Liver (tissue), 7 donors: ENCODE measurements at regions not wholly inside any gene's neighbourhood (a gene's known extent, or its start where the extent isn't known, plus 50 kb on each side); places are given as distances from the start of the nearest gene placed in this dataset.

Experiments
- DNase-seq: peaks from one replicate; pipeline ENCODE4 v3.0.0-alpha.2; 2017; ENCODE audit warnings: low spot score
- H3K27ac ChIP-seq, 2 donors: one replicate each; pipeline ENCODE4 v1.7.0; 2013; ENCODE audit warnings: inconsistent platforms in 2 of 2, low read length in 2 of 2, control low read depth in 1 of 2, low read depth in 1 of 2, mild to moderate bottlenecking in 1 of 2
- H3K27me3 ChIP-seq, 4 donors: one replicate each; pipeline versions ENCODE4 v1.6.1 to v1.7.0; 2013; ENCODE audit warnings: low read length in 3 of 4, inconsistent platforms in 1 of 4, mild to moderate bottlenecking in 1 of 4, moderate library complexity in 1 of 4; ENCODE audit not compliant: control insufficient read depth in 4 of 4, insufficient read depth in 4 of 4
- H3K36me3 ChIP-seq, 4 donors: one replicate each; pipeline versions ENCODE4 v1.6.1 to v1.7.0; 2013; ENCODE audit warnings: low read length in 3 of 4, mild to moderate bottlenecking in 3 of 4, low read depth in 1 of 4, moderate library complexity in 1 of 4; ENCODE audit not compliant: control insufficient read depth in 4 of 4, insufficient read depth in 3 of 4
- H3K4me1 ChIP-seq, 4 donors: one replicate each; pipeline versions ENCODE4 v1.6.1 to v1.7.0; 2013; ENCODE audit warnings: low read length in 3 of 4, mild to moderate bottlenecking in 3 of 4, moderate library complexity in 1 of 4; ENCODE audit not compliant: control insufficient read depth in 4 of 4, insufficient read depth in 4 of 4
- H3K4me3 ChIP-seq, 3 donors: one replicate each; pipeline versions ENCODE4 v1.6.1 to v1.7.0; 2013; ENCODE audit warnings: low read length in 3 of 3, control low read depth in 1 of 3, low read depth in 1 of 3, mild to moderate bottlenecking in 1 of 3
- H3K9ac ChIP-seq, 2 donors: one replicate each; pipeline ENCODE4 v1.7.0; 2013; ENCODE audit warnings: low read length in 2 of 2, mild to moderate bottlenecking in 2 of 2, moderate library complexity in 2 of 2, control low read depth in 1 of 2, low read depth in 1 of 2
- H3K9me3 ChIP-seq, 4 donors: one replicate each; pipeline versions ENCODE4 v1.6.1 to v1.7.0; 2013; ENCODE audit warnings: low read length in 3 of 4; ENCODE audit not compliant: control insufficient read depth in 4 of 4
- ATF3 ChIP-seq: IDR thresholded peaks from 2 replicates; pipeline ENCODE4 v1.6.1; 2016; ENCODE audit warnings: antibody characterized with exemption
- EGR1 ChIP-seq, 2 donors: IDR thresholded peaks; 2 replicates each; pipeline ENCODE4 v1.6.1; 2016 to 2018; ENCODE audit warnings: antibody characterized with exemption in 2 of 2, low read depth in 2 of 2
- FOXA1 ChIP-seq: IDR thresholded peaks from 2 replicates; pipeline ENCODE4 v1.6.1; 2016; ENCODE audit warnings: antibody characterized with exemption
- FOXA2 ChIP-seq: IDR thresholded peaks from 2 replicates; pipeline ENCODE4 v1.6.1; 2016; ENCODE audit warnings: antibody characterized with exemption
- GABPA ChIP-seq, 2 donors: IDR thresholded peaks in 1 of 2; conservative IDR thresholded peaks in 1 of 2; 2 replicates each; pipeline ENCODE4 v1.6.1; 2016; ENCODE audit warnings: antibody characterized with exemption in 2 of 2, mild to moderate bottlenecking in 1 of 2, moderate library complexity in 1 of 2
- HNF4A ChIP-seq, 2 donors: conservative IDR thresholded peaks; 2 replicates each; pipeline ENCODE4 v1.6.1; 2016; ENCODE audit warnings: antibody characterized with exemption in 2 of 2, mild to moderate bottlenecking in 2 of 2
- HNF4G ChIP-seq: IDR thresholded peaks from 2 replicates; pipeline ENCODE4 v1.6.1; 2016; ENCODE audit warnings: antibody characterized with exemption
- JUND ChIP-seq, 2 donors: IDR thresholded peaks; 2 replicates each; pipeline ENCODE4 v1.6.1; 2016; ENCODE audit warnings: antibody characterized with exemption in 2 of 2
- MAX ChIP-seq: IDR thresholded peaks from 2 replicates; pipeline ENCODE4 v1.6.1; 2016; ENCODE audit warnings: antibody characterized with exemption
- NR2F2 ChIP-seq: IDR thresholded peaks from 2 replicates; pipeline ENCODE4 v1.6.1; 2016; ENCODE audit warnings: antibody characterized with exemption
- RAD21 ChIP-seq, 2 donors: IDR thresholded peaks; 2 replicates each; pipeline ENCODE4 v1.6.1; 2016; ENCODE audit warnings: antibody characterized with exemption in 2 of 2, mild to moderate bottlenecking in 2 of 2
- REST ChIP-seq: IDR thresholded peaks from 2 replicates; pipeline ENCODE4 v1.6.1; 2016; ENCODE audit warnings: antibody characterized with exemption, mild to moderate bottlenecking
- RXRA ChIP-seq, 2 donors: IDR thresholded peaks; 2 replicates each; pipeline ENCODE4 v1.6.1; 2017 to 2018; ENCODE audit warnings: antibody characterized with exemption in 2 of 2, mild to moderate bottlenecking in 1 of 2
- SP1 ChIP-seq: IDR thresholded peaks from 2 replicates; pipeline ENCODE4 v1.6.1; 2018; ENCODE audit warnings: antibody characterized with exemption, mild to moderate bottlenecking
- TAF1 ChIP-seq: conservative IDR thresholded peaks from 2 replicates; pipeline ENCODE4 v1.6.1; 2016; ENCODE audit warnings: antibody characterized with exemption, mild to moderate bottlenecking
- YY1 ChIP-seq: IDR thresholded peaks from 2 replicates; pipeline ENCODE4 v1.6.1; 2016; ENCODE audit warnings: antibody characterized with exemption, mild to moderate bottlenecking
- WGBS: extraction: QIAGEN DNeasy Blood & Tissue Kit; methylation state at CpG from one replicate; pipeline ENCODE4 v1.1.7; 2013; 5-methylcytosine and 5-hydroxymethylcytosine counted together
- TF ChIP-seq, protein P1 (sequence below): IDR thresholded peaks from 2 replicates; pipeline ENCODE4 v1.6.1; 2016; ENCODE audit warnings: antibody characterized with exemption
- donor health status: healthy.
- donor health status: healthy.
- donor health status: healthy.
- donor health status: healthy.

GRCh38 chr4:19694812-19695211 is 556.9 kb upstream of the SLIT2 start:
- H3K4me3 ChIP-seq: no peak overlapping the region
- no peak overlapping the region for H3K9ac ChIP-seq
- peaks cover 0 to 3% (median 0%) of the 10 kb centered on the region in 4 donors for H3K9me3 ChIP-seq
- no peaks in the 10 kb centered on the region for H3K4me1 ChIP-seq
- H3K27ac ChIP-seq: no peak overlapping the region
- H3K36me3 ChIP-seq: no peaks in the 10 kb centered on the region
- no peak for TF ChIP-seq FOXA1
- TF ChIP-seq FOXA2: no peak
- no peak for TF ChIP-seq REST
- no peak for TF ChIP-seq RXRA (IDR thresholded peaks at IDR 0.05)
- no peak for TF ChIP-seq HNF4A (conservative IDR thresholded peaks at IDR 0.05)
- no peak for TF ChIP-seq SP1
- TF ChIP-seq YY1: no peak
- no peak for TF ChIP-seq GABPA (IDR thresholded peaks at IDR 0.05 in 1 of 2, conservative IDR thresholded peaks at IDR 0.05 in 1 of 2)
- no peak for TF ChIP-seq HNF4G
- TF ChIP-seq EGR1 (IDR thresholded peaks at IDR 0.05; ENCODE audit: low read depth in 2 of 2): no peak
- TF ChIP-seq, protein P1, sequence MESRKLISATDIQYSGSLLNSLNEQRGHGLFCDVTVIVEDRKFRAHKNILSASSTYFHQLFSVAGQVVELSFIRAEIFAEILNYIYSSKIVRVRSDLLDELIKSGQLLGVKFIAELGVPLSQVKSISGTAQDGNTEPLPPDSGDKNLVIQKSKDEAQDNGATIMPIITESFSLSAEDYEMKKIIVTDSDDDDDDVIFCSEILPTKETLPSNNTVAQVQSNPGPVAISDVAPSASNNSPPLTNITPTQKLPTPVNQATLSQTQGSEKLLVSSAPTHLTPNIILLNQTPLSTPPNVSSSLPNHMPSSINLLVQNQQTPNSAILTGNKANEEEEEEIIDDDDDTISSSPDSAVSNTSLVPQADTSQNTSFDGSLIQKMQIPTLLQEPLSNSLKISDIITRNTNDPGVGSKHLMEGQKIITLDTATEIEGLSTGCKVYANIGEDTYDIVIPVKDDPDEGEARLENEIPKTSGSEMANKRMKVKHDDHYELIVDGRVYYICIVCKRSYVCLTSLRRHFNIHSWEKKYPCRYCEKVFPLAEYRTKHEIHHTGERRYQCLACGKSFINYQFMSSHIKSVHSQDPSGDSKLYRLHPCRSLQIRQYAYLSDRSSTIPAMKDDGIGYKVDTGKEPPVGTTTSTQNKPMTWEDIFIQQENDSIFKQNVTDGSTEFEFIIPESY: no peak
- no peak for TF ChIP-seq ATF3
- no peak for TF ChIP-seq JUND (IDR thresholded peaks at IDR 0.05)
- no peak for DNase-seq
- 62% methylated on average over 4 of the region's 4 CpGs for WGBS
- no peaks in the 10 kb centered on the region for H3K27me3 ChIP-seq

DNA sequence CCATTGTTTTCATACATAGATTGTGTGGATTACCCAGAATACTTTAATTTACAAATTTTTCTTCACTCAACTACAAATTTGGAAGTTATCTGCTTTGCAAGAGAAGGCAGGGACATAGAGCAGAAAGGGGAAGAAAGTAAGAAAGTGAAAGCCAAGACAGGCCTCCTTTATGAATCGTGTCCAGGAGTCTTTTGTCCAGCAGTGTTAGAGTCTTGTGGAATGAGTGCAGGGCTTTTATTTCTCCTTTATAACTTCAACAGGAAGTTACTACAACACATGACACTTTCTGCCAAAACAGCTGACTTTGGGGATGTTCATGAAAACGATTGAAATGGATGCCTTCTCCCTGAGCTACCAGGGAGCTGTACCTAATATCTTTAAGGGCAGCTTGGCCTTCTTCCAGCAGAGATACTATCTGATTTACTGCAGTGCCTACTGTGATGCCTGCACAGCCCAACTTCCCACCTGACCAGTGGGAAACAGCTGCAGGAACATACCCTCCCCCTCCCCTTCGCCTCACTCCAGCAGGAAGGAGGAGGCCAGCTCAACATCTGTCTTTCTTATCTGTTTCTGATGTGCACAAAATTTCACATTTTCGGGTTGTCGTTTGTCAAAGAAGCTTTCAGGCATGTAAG is 557.7 kb upstream of the SLIT2 start:
- Histone ChIP-seq H3K27ac (no peak overlapping the region), H3K27me3 (no peaks in the 10 kb centered on the region), H3K9ac (no peak overlapping the region), H3K9me3 (peaks cover 0 to 3% (median 0%) of the 10 kb centered on the region in 4 donors), H3K4me3 (no peak overlapping the region), H3K36me3 (no peaks in the 10 kb centered on the region), H3K4me1 (no peaks in the 10 kb centered on the region)
- 43% methylated on average over 5 of the region's 5 CpGs for WGBS
- DNase-seq: no peak
- TF ChIP-seq RAD21 (IDR thresholded peaks at IDR 0.05): no peak
- no peak for TF ChIP-seq FOXA1
- no peak for TF ChIP-seq SP1
- TF ChIP-seq REST: no peak
- TF ChIP-seq TAF1: no peak
- TF ChIP-seq NR2F2: no peak
- no peak for TF ChIP-seq FOXA2
- TF ChIP-seq HNF4A (conservative IDR thresholded peaks at IDR 0.05): no peak
- TF ChIP-seq, protein P1: no peak
- TF ChIP-seq ATF3: no peak
- no peak for TF ChIP-seq HNF4G
- TF ChIP-seq YY1: no peak
- no peak for TF ChIP-seq MAX
- TF ChIP-seq JUND (IDR thresholded peaks at IDR 0.05): no peak
- TF ChIP-seq EGR1 (IDR thresholded peaks at IDR 0.05; ENCODE audit: low read depth in 2 of 2): no peak
